GM19328 (cell line): ENCODE measurements at regions not wholly inside any gene's neighbourhood (a gene's known extent, or its start where the extent isn't known, plus 50 kb on each side); places are given as distances from the start of the nearest gene placed in this dataset.
"Not testable (repeated sequence)": the region's sequence is repeated elsewhere in the genome, so short reads cannot be mapped to it uniquely, and the experiment has no call there.

Source experiments
- ATAC-seq: cut with Tn5 transposase; IDR thresholded peaks from one replicate; pipeline ENCODE4 v1.9.1; 2021; ENCODE audit warnings: mild to moderate bottlenecking, moderate library complexity; ENCODE audit not compliant: unreplicated experiment

DNA sequence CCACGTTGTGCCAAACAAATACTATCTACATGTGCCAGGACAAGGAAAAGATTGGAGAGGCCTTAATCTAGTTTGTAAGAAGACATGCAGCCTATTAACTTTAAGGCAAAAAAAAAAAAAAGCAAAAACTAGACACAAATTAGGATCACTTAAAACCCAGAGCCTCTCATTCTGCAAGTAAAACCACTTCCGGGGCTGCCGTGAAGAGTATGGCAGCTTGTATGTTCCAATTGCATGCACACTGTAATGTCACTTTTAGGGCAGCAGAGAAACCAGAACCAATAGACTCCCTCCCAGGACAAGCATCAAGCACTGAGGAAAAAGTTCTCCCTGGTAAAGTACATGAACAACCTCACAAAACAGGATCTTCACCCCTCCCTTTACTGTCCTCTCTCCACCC is 70.6 kb downstream of the RSL24D1 start:
- no peak for ATAC-seq

- ATAC-seq, result no peak
Observed at GRCh38 chr15:55124616-55125015, 72.1 kb downstream of the RSL24D1 start.

- ATAC-seq, result no peak
Observed at GRCh38 chr15:55118344-55118870, 78.3 kb downstream of the RSL24D1 start.

- no peak for ATAC-seq
Observed at GRCh38 chr15:55116636-55117035, 80.1 kb downstream of the RSL24D1 start.

DNA sequence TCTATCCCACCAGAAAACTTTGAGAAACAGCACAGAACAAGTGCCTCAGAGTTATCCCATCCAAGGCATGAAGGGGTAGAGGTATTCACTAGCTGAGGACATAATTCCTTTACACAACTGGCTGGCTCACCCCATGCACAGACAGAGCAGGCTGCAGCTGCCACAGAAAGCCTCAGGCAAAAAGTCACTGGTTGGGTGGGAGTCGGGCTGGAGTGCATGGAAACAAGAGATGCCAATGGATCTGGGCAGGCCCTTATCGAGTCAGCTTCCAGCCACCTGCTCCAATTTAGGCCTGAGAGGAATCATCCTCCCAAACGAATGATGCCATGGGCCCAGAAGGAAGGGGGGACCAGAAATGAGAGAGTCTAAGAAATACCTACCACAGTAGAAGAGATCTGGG is 83.0 kb downstream of the RSL24D1 start:
- no peak for ATAC-seq

DNA sequence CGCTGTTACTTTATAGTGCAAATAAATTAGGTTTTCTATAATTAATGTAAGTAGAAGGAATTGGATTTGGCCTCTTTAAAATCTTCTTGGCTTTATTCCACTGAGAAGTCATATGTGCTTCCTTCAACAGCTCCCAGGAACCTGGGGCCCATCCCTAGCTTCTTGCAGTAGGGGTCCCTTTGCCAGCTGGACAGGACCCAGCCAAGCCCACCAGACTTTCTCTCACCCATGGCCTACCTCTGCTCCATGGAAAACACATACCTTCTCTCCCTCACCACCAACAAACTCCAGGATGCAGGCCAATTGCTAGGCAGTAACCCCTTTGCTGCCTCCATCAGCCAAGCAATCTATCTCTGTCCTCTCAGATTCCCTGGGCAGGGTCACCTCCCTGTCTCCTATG is 84.0 kb downstream of the RSL24D1 start:
- no peak for ATAC-seq

DNA sequence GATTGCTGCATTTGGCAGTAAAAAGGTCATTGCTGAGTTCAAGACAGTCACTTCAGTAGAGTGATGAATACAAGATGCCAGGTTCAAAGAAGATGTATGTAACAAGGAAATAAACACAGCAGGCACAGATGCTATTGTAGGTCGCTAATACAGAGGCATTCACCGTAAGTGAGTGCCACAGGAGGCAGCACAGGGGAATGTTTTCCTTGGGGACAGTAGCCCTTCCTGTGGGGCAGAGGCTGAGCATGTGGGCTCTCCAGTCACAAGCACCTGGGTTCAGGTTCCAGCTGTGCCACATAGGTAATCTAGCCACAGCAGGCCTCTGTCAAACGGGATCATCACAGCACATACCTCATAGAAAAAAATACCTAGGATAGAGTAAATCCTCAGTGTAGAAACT is 86.3 kb downstream of the RSL24D1 start:
- no peak for ATAC-seq

DNA sequence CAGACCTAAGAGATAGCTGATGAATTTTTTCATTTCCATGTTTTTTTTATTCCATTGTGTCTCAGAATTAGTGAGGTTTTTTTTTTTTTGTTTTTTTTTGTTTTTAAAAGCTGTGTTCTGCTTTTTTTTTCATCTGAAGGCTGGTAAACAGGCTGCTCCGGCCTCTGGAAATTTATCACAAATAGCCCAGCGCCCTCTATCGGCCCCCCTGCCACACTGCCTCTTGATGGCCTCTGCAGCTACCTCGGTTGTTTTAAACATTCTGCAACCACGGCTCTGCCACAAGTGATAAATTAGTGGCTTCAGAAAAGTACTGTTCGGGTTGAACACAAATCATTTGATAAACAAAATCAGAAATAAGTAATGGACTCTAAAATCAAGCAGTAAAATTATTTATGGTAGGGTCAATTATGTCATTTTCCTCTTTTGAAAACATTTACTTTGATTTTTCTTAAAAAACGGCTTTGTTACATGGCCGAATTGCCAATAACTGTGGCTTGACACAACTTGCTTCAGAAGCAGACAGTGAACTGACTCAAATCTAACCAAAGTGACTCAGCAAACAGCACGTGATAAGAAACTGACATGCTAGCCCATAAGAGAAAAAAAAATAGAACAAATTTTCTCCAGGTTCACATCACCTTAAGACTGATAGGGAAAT is 87.8 kb downstream of the RSL24D1 start:
- ATAC-seq, result peak; percentile 77

DNA sequence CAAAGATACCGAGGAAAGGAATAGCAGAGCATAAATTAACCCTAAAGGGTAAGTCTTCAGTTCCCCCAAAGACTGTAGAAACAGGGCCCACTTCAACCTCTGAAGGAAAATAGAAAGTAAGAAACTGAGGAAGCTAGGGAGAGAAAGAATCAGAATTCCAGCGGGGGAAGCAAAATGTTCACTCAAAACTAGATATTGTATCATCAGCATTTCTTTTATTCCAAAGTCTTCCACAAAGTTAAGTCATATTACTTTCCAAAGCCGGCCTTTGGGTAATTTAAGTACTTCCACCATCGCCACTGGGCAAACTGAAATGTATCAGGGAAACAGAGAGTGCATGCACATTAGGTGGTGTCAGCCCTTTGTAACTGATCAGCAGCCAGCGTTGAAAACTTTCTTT is 88.3 kb downstream of the RSL24D1 start:
- ATAC-seq, result no peak

DNA sequence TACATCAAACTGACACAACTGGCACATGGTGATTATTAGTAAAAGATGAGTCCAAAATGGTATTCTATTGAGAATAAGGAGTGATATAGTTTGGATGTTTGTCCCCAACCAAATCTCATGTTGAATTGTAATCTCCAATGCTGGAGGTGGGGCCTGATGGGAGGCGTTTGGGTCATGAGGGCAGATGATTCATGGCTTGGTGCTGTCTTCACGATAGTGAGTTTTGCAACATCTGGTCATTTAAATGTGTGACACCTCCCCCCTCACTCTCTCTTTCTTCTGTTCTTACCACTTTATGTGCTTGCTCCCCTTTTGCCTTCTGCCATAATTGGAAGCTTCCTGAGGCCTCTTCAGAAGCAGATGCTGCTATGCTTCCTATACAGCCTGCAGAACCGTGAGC is 90.6 kb downstream of the RSL24D1 start:
- ATAC-seq, result no peak

- no peak for ATAC-seq
Observed at GRCh38 chr15:55094136-55094535, 102.6 kb downstream of the RSL24D1 start.

- ATAC-seq, result no peak
Observed at GRCh38 chr15:55088207-55088606, 108.5 kb downstream of the RSL24D1 start.

DNA sequence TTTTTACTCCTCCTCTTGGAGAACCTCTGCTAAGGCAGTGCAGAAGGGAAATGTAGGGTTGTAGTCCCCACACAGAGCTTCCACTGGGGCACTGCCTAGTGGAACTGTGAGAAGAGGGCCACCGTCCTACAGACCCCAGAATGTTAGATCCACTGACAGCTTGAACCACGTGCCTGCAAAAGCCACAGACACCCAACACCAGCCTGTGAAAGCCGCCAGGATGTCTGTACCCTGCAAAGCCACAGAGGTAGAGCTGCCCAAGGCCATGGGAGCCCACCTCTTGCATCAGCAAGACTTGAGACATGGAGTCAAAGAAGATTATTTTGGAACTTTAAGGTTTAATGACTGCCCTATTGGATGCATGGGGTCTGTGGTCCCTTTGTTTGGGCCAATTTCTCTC is 112.1 kb downstream of the RSL24D1 start:
- no peak for ATAC-seq

DNA sequence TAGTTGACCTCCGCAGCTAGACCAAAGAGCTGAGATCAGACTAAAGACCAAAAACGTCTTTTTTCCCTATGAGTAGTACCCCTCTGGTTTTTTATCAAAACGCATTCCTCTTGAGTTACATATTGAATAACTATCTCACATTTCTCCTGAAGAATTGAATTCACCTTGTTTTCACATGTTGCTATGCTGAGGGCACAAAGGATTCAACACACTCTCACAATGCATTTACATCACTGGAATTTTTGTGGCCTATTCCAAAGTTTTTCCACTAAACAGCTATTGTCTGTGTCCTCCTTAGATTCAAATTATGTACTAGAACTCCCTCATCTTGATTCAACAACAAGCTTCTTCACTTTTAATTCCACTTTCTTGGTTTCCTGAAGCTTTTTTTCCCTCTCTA is 112.5 kb downstream of the RSL24D1 start:
- no peak for ATAC-seq

DNA sequence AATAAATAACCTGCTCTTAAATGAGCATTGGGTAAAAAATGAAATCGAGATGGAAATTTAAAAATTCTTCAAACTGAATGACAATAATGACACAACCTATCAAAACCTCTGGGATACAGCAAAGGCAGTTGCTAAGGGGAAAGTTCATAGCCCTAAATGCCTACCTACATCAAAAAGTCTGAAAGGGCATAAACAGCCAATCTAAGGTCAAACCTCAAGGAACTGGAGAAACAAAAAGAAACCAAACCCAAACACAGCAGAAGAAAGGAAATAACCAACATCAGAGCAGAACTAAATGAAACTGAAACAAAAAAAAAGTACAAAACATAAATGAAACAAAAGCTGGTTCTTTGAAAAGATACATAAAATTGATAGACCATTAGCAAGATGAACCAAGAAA is 119.7 kb downstream of the RSL24D1 start:
- not testable (repeated sequence) for ATAC-seq

DNA sequence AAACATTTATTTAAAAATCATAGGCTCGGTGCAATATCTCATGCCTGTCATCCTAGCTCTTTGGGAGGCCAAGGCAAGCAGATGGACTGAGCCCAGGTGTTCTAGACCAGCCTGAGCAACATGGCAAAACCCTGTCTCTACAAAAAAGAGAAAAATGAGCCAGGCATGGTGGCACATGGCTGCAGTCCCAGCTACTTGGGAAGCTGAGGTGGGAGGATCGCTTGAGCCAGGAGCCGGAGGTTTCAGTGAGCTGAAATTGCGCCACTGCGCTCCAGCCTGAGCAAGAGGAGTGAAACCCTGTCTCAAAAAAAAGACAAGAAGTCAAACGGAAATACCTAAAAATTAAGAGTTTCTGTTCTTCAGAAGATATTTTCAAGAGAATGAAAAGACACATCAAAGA is 122.3 kb downstream of the RSL24D1 start:
- ATAC-seq, result no peak

- ATAC-seq, result not testable (repeated sequence)
Observed at GRCh38 chr15:55063970-55064369, 132.8 kb downstream of the RSL24D1 start.

GRCh38 chr15:55060836-55061235 is 135.9 kb downstream of the RSL24D1 start:
- ATAC-seq, result no peak

DNA sequence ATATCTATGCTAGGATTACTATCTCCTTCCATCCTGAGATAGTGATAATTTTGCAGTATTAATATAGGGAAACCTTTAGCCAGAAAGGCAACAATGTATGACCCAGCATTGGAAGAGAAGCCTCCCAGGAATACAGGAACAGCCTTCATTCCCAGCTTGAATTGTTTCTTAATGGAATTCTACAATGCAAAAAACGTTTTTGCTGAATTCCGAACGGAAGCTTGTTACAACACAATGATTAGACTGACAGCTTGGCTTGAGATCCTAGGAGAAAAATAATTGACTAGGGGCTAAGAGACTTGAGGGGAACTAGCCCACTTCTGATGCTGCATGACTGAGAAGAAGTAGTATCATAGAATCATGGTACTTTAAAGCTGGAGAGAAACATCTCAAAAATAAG is 140.2 kb downstream of the RSL24D1 start:
- ATAC-seq, result no peak

DNA sequence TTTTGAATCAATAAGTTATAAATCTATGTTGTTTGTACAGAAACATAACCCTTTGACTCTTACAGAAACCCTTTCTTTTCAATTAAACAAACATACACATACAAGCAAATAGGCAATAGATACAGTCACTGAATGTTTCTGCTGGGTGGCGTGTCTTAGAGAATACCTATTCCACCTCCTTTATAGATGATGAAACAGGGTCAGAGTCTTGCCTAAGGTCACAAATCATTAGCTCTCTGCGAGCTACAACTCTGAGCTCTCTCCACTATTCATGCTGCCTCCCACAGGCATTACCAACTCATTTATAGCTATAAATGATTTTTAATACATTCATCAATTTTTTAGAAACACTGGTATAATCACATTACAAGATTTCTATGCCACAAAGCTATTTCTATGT is 152.6 kb downstream of the RSL24D1 start:
- no peak for ATAC-seq

- no peak for ATAC-seq
Observed at GRCh38 chr15:55037071-55037470, 159.7 kb downstream of the RSL24D1 start.

DNA sequence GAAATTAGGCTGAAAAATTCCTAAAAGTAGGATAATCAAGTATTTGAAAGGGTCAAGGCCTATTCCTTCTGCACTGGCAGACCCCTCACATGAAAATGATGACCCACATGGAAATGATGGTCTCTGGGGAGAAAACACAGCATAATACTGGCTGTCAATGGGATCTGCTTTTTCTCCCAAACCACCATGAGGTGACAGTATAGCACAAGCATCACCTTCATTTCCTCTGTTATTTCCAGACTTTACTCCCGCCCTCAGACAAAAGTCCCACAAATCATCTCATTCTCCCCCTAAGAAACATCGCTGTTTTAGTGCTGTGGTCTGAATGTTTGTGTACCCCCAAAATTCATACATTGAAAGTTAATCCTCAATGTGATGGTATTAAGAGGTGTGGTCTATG is 161.0 kb downstream of the RSL24D1 start:
- ATAC-seq, result no peak

DNA sequence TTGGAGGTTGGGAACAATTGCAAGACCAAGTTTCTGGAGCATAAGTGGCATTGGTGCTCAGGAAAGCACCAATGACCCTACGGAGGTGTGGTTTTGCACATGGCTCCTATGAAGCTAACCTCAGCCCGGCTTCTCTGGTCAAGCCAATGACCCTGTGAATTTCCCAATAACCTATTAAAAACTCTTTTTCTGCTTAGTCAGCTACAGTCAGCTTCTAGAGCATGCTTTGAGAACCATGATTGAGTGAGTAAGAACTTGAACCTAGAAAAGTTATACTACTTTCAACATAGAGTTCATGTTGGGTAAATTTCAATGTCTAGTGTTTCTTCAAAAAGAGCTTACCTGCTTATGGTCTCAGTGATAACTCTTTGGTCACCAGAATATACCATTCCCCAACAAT is 163.2 kb downstream of the RSL24D1 start:
- no peak for ATAC-seq
